Stimulated activated CD8-positive, alpha-beta memory T cell treated with anti-CD3 and anti-CD28 coated beads, Interleukin-4, amount 100 ng/mL, for 1 hour (primary cell): ENCODE measurements at regions not wholly inside any gene's neighbourhood (a gene's known extent, or its start where the extent isn't known, plus 50 kb on each side); places are given as distances from the start of the nearest gene placed in this dataset.

Source experiments
- DNase-seq, 2 donors: peaks; one replicate each; pipeline ENCODE4 v3.0.0-alpha.2; 2020; ENCODE audit warnings: low read depth in 2 of 2, low spot score in 1 of 2

DNA sequence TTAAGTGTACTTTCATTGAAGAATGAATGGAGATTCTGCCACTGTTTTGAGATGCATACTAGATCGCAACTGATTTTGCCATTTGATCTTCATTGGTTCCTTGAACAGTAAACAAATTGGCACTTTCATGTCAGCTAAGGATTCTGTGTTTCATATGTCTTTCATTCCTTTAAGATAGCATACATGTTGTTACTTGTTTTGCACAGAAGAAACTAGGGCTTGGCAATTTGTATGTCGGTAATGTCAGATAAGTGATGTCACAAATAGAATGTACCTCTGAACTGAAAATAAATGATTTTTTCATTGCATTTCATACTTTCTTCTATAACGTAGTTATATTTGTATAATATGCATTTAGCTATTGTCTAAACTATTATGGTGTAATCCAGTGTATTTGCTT is 73.2 kb upstream of the TENM3 start:
- DNase-seq = no peak

DNA sequence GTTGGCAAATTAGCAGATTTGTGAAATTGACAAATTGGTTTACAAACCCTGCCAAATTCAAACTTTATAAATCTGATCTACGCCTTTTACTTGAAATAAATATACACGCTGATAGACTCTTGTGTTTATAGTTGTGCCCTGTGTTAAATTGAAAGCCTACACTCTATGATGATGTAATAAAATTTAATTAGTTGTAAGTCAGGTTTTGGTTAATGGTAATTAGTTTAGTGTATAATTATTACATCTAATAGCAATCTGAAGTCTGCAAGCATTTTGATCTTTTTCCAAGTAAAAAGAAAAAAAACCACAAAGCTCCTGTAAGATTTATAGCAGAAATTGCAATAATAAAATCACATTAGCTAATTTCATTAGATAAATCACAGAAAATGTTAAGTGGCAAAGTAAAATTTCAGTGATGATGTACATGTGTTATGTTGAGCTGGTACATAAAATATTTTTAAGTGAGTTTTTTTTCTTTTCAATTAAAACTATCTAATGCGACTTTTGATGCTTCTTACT is 72.7 kb upstream of the TENM3 start:
- DNase-seq = no peak

DNA sequence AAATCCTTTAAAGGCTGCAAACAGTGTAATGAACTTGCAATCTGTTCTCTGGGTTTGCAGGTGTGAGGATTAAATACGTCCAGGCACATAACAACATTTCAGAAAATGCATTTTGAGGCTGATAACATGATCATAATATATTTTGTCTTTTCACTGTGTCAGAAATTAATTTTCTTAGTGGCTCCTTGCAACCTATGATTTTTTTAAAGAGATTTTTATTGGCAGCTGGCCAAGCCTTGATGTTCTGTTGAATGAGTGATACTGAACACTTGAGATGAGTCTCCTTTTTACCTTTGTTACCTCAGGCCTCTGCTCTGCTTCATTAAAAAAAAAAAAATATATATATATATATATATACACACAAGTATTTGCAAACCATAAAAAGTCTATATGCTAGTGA is 68.2 kb upstream of the TENM3 start:
- no peak for DNase-seq

DNA sequence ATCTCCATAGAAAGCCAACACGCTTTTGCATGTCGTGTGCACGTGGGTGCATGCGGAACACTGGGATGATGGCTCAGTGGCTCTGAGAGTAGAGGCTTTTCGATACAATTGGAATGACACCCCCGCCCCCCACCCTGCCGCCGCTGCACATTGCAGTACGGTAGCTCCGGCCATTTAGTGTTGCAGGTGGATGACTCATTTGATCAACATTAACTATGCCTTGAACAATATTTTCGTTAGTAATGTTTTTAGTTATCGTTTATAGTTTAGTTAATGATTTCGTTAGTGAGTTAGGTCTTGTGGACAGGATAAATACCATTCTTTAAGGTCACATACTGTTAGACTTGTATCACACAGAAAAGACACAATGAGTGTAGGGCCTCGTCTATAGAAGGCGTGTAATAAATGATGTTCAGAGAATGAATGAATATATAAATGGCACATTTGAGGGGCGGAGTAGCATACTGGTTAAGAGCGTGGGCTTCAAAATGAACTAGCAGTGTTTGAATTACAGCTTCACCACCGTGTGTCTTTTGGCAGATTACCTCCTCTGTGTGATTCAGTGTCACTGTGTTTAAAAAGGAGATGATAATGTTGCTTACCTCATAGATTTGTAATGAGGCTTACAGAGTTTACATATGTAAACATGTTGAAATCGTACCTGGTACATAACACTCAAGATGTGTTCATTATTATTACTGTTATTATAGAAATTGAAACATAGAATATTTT is 67.2 kb upstream of the TENM3 start:
- no peak for DNase-seq

DNA sequence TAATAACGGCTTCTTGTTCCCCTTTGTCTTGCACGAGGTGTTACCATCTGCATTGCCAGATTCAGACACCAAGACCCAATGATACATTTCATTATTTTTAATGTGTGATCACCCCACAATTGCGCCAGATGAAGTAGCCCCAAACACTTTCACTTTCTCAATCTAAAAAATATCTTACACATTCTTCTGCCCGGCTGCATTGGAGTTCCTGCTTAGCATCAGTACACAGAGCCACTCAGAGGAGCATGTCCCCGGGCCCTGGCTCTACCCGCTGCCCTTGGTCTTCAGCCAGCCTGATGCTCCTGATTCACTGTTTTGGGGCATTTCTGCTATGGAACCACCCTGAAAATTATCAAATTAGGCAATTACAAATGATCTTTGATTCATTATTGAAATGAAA is 66.0 kb upstream of the TENM3 start:
- no peak for DNase-seq

DNA sequence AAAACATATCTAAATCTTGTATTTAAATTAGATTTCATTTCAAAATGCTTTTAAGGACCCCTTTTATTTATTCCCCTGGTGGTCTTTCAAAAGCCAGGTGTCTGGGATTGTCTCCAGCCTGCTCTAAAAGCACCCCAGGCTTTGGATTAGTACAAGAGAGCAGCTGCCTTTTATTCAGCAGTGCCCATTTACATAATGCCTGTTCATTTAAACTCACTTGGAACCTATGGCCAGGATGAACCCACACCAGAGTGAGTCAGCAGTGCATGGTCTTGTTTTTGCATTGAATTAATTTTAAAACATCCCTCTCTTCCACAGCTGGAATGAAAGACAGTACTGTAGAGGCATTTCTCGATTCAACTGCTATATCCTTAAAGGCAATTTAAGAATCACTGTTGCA is 64.1 kb upstream of the TENM3 start:
- DNase-seq = no peak

DNA sequence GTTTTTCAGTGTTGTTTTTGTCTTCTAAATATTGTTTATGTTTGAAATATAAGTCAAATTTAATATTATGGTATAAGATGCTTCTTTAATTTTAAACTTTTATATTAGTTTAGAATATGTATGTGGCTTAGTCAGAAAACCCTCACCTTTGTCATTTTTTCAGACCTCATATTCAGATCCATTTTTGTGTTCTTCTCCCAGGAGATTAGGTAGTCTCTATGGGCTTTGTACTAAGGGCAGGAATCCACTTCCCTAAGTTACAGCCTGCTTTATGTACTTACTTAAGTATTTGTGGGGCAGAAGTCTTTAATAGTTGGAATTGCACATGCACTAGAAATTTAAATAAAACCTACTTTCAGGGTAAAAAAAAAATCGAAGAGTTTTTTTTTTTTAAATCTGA is 63.5 kb upstream of the TENM3 start:
- DNase-seq = no peak

DNA sequence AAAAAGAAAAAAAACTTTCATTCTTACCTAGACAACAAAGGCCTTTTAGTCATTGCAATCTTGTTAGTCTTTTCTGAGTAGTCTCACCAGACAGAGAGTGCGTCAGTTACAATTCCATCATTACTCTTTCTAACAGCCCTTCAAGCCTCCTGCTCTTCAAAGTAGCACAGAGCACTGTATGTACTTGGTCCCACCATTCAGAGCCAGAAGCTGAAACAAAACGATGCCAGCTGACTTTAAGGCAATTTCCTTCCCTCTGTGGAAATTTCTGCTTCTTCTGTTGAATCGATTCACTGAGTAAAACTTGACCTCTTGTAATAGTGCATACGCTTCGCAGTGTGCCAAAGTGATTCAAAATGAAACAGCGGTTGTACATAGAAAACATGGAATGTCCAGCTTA is 57.7 kb upstream of the TENM3 start:
- no peak for DNase-seq

DNA sequence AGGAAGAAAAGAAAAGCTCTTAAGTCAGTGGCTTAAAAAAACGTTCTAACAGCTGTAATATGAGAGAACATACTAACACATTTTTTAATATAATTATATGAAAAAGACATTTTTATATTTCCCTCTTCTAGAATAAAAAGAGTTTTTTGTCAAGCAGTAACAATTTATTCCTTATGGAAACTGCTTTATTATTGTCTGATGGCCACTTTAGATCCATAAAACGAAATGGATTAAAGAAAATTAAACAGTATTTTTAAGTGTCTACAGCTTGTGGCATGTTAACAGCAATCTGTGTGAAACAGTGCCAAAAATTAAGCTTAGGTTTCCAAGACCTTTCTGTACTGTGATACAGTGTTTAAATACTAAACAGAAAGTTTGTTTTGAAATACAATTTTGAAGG is 55.5 kb upstream of the TENM3 start:
- DNase-seq = no peak

DNA sequence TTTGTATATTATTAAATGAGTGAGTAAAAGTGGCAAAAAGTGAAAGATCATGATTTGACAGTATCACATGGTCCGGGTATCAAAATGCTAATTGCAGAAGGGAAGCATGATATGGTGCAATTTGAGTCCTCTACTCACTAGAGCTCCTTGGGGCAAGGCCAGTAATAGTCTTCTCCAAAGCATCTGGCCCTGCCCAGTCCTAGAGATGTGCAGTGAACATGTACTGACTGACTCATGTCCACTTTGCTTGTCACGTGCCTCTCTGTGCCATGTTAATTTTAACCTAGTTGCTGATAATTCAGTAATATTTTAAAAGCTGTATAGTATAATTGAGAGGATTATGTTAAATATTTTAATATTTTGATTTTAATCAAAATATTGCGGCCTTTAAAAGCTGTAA is 54.6 kb upstream of the TENM3 start:
- no peak for DNase-seq

DNA sequence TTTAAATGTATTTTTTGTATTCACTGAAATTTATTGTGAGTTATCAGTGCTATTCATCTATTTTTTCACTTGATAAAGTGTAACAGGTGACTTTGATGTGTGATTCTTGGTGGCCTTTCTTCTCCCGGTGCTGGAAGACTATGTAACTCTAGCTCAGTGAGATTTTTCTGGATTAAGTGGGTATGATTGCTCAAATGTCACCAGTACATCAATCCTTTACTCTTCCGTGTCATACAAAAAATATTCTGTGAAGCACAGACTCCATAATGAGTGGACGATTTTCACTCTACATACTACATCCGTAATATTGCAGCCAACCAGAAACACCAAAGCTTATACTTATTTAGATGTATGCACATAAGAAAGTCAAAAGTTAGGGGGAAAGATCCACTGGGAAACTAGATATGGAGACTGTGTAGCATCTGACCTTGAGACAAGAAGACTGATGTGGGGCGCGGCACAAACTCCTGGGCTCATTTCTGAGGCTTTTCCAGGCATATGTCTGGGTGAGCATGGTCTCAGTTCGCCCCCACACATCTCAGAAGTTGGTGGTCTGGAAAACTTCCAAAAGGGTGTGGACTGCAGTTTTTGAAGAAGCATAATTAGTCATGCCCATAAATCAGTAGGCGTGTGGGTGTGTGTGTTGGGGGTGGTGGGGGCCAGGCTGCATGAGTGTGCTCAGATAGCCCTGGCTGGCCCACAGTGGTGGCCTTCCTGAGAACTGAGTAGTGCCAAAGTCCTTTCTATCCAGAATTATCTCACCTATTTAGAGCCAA is 53.9 kb upstream of the TENM3 start:
- DNase-seq = no peak

DNA sequence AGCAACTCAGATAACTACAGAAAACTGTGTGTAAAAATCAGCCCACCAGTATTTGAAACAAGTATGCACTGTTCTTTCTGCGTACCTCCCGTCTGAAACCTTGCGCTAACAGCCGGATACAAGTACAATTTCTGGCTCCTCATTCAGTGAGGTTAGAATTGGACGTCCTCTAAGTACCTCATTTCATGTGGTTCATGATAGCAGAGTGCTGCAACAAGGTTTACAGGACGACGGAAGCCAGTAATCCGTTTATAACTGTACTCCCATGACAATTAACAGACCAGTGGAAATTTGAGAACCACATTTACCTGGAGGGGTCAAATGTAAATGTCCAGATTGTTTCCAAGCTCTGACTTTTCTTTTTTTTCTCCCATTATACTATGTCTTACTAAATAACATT is 52.9 kb upstream of the TENM3 start:
- no peak for DNase-seq

DNA sequence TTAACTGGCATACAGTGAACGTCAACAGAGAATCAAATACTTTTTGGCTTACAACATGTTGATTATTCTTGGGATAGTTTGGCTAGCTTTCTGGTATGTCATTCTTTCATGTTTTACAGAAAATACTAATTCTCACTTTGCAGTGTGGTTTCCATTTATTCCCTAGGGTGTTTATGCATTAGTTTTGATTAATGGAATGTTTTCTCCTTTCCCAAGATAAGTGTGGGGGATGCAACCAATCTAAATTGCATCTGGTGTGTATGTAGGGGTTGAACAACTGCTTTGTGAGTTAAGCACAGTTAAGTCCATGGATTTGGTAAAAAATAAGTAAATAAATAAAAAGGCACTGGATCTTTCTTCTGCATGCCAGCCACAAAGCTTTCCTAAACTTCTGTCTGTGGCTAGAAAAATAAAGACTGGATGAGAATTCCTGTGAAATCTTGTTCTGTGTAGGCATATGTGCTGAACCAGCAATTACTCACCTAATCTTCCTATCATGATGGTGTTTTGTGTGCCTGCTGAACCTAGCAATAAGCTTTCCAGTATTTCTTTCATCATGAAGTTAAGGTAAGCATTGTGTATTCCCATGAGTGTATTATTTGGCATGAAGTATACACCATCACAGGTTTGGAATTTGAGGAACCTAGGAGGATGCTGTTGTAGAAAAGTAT is 50.6 kb upstream of the TENM3 start:
- DNase-seq = no peak

DNA sequence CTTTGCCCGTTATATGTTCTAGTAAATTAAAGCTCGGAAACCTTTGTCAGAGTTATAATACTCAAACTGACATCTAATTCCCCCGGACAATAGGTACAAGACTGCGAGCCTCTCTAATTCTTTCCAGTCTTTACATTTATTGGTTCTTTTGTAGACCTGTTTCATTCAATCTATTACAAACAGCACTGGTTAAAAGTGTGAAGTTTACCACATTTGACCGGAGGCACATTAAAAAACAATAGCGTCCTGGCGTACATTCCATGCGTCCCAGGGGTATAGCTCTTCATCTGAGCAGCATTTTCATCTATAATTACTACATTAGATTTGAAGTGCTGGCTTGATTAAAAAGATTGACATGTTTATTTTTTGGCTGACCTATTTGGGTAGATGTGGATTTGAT is 49.9 kb upstream of the TENM3 start:
- DNase-seq = no peak
